OCI-LY7 (cell line): ENCODE measurements at regions not wholly inside any gene's neighbourhood (a gene's known extent, or its start where the extent isn't known, plus 50 kb on each side); places are given as distances from the start of the nearest gene placed in this dataset.

ENCODE experiments used
- BruUV-seq: library from RNA; stranded (reverse); fragments of 400-500 nt; replicated peaks from 2 replicates; lab custom pipeline; 2021; lab: Mats Ljungman, UMichigan
- CTCF ChIA-PET: fragments of 300-600 bp; sonication (Branson Sonifier 250); formaldehyde crosslinking; loops from one replicate; lab custom pipeline; 2022; ENCODE audit warnings: antibody characterized with exemption; ENCODE audit not compliant: unreplicated experiment; lab: Charles Lee
- POLR2A ChIA-PET: fragments of 300-600 bp; sonication (Branson Sonifier 250); formaldehyde crosslinking; loops from one replicate; lab custom pipeline; 2022; ENCODE audit warnings: antibody characterized with exemption; lab: Charles Lee
- DNase-seq: peaks from one replicate; pipeline ENCODE4 v3.0.0-alpha.2; 2015; ENCODE audit warnings: low spot score
- H2AFZ ChIP-seq: fragments of 200-600 bp; sonication (generic), shearing (Covaris generic); 2 replicates; pipeline ENCODE4 v1.6.1; 2014; ENCODE audit warnings: mild to moderate bottlenecking, antibody characterized with exemption, low read length, moderate library complexity
- H3K27ac ChIP-seq: fragments of 200-600 bp; sonication (generic); 2 replicates; pipeline ENCODE4 v1.5.1; 2014; ENCODE audit warnings: mixed run types, low read depth, mild to moderate bottlenecking, moderate library complexity, low read length, inconsistent platforms; ENCODE audit not compliant: poor library complexity, severe bottlenecking
- H3K36me3 ChIP-seq: fragments of 200-600 bp; sonication (generic); 2 replicates; pipeline ENCODE4 v1.6.1; 2014; ENCODE audit warnings: mild to moderate bottlenecking, antibody characterized with exemption, low read length, moderate library complexity, mixed read lengths; ENCODE audit not compliant: insufficient read depth
- H3K4me1 ChIP-seq: fragments of 200-600 bp; sonication (generic); 2 replicates; pipeline ENCODE4 v1.5.1; 2014; ENCODE audit warnings: mild to moderate bottlenecking, low read length; ENCODE audit not compliant: insufficient read depth, poor library complexity, severe bottlenecking
- H3K4me2 ChIP-seq: fragments of 200-600 bp; sonication (generic); 2 replicates; pipeline ENCODE4 v1.6.1; 2014; ENCODE audit warnings: mild to moderate bottlenecking, low read length
- H3K4me3 ChIP-seq: fragments of 200-600 bp; sonication (generic); 2 replicates; pipeline ENCODE4 v1.5.1; 2014; ENCODE audit warnings: mild to moderate bottlenecking, low read depth, low read length; ENCODE audit not compliant: poor library complexity, severe bottlenecking
- H3K79me2 ChIP-seq: fragments of 200-600 bp; sonication (generic); 2 replicates; pipeline ENCODE4 v1.6.1; 2016; ENCODE audit warnings: low read depth, mild to moderate bottlenecking, low read length, moderate library complexity, mixed read lengths; ENCODE audit not compliant: insufficient read depth
- H3K9me2 ChIP-seq: fragments of 200-600 bp; sonication (generic); 2 replicates; pipeline ENCODE4 v1.6.1; 2016; ENCODE audit warnings: mild to moderate bottlenecking, low read length, mixed read lengths; ENCODE audit not compliant: insufficient read depth
- H3K9me3 ChIP-seq: fragments of 200-600 bp; sonication (generic); 2 replicates; pipeline ENCODE4 v1.6.1; 2014; ENCODE audit warnings: mild to moderate bottlenecking, mixed run types, low read length, mixed read lengths
- H4K20me1 ChIP-seq: fragments of 200-600 bp; sonication (generic); 2 replicates; pipeline ENCODE4 v1.6.1; 2014; ENCODE audit warnings: mild to moderate bottlenecking, antibody characterized with exemption, low read length, moderate library complexity, mixed read lengths; ENCODE audit not compliant: insufficient read depth
- EZH2phosphoT487 ChIP-seq: fragments of 200-600 bp; sonication (generic); IDR thresholded peaks from 2 replicates; pipeline ENCODE4 v1.6.1; 2018; ENCODE audit warnings: low read depth, borderline replicate concordance, mild to moderate bottlenecking, mixed run types, antibody characterized with exemption, low read length, moderate library complexity, mixed read lengths
- intact Hi-C: fragments of 100-400 bp; cut with micrococcal nuclease; formaldehyde crosslinking; loops from one replicate; pipeline ENCODE4 v1.10.0; 2022; ENCODE audit not compliant: unreplicated experiment
- TF ChIP-seq, protein P1 (sequence below): fragments of 200-600 bp; sonication (generic); conservative IDR thresholded peaks from 2 replicates; pipeline ENCODE4 v1.5.1; 2014; ENCODE audit warnings: mild to moderate bottlenecking, antibody characterized with exemption, low read length, moderate library complexity, mixed read lengths

DNA sequence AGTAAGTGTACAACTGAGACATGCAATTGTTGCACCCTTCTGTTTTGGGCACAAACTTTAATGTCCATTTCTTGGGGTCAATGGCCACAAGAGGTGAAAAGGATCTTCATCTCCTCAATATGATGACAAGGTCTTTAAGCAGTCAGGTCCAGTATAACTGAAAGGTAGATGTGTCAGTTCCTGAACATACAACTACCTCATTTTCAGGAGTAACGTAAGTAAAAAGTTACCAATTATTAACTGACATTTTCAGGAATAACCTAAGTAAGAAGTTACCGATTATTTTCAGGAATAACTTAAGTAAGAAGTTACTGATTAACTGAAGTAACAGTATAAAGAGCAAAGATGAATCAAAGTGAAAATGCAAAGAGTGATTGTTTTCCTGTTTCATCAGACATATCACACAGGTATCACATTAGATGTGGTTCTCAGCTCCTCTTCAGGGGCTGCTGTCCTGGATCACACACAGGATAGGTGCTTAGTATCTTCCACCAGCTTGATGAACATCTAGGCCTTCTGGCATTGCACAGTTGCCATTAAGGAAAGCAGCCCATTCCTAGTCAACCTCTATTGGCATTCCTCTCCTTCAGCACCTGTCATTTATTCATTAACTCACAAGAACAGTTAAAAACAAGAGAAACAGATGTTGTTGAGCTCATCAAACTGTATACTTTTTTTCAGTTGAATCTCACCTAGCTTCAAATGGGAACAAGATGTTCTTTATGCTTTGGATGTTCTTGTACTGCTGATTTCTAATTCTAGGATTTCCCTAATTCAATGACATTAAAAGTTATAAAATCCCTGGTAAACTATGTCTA is 200.0 kb downstream of the FOXG1 start:
- no peaks in the 10 kb centered on the region for H3K4me1 ChIP-seq
- no peak overlapping the region for H3K4me3 ChIP-seq
- no peaks in the 10 kb centered on the region for H3K79me2 ChIP-seq
- H2AFZ ChIP-seq, result no peak overlapping the region
- CTCF ChIA-PET, result no interaction called here
- no peaks in the 10 kb centered on the region for H3K36me3 ChIP-seq
- intact Hi-C loops, result no loop called here
- H3K9me3 ChIP-seq, result 0 out of 2 replicates have a peak, but pooled peaks cover 9% of the 10 kb centered on the region
- POLR2A ChIA-PET, result interaction anchor here (0.7 kb wide), 1 partner anchor 26 kb away, joined by 3 read pairs; no protein-coding TSS in a partner anchor
- no peak overlapping the region for H3K27ac ChIP-seq
- BruUV-seq, result no TSS peak
- no peak overlapping the region for H3K4me2 ChIP-seq
- TF ChIP-seq, protein P1, sequence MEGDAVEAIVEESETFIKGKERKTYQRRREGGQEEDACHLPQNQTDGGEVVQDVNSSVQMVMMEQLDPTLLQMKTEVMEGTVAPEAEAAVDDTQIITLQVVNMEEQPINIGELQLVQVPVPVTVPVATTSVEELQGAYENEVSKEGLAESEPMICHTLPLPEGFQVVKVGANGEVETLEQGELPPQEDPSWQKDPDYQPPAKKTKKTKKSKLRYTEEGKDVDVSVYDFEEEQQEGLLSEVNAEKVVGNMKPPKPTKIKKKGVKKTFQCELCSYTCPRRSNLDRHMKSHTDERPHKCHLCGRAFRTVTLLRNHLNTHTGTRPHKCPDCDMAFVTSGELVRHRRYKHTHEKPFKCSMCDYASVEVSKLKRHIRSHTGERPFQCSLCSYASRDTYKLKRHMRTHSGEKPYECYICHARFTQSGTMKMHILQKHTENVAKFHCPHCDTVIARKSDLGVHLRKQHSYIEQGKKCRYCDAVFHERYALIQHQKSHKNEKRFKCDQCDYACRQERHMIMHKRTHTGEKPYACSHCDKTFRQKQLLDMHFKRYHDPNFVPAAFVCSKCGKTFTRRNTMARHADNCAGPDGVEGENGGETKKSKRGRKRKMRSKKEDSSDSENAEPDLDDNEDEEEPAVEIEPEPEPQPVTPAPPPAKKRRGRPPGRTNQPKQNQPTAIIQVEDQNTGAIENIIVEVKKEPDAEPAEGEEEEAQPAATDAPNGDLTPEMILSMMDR, result no peak
- TF ChIP-seq EZH2phosphoT487, result no peak
- no peaks in the 10 kb centered on the region for H4K20me1 ChIP-seq
- no peak for DNase-seq
- no peaks in the 10 kb centered on the region for H3K9me2 ChIP-seq

DNA sequence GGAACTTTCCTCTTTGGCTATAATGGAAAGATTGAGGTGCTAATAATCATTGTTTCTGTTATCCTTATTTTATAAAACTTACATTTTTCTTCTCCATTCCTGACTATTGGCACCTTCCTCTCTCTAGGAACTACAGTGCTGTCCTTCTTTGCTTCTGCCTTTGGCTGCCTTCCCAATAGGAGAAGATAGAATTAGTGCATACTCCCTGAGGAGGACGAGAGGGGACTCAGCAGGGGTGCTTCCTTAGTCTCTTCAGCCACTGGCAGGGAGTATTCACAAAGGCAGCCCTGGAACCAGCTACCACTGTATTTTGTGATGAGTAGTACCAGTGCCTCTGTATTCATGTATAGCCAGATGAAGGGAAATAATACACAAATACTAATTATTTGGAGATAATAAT is 208.5 kb downstream of the FOXG1 start:
- 0 out of 2 replicates have a peak, but pooled peaks cover 28% of the 10 kb centered on the region for H3K9me3 ChIP-seq
- H3K4me2 ChIP-seq, result no peak overlapping the region
- ChIA-PET POLR2A (interaction anchor here (0.7 kb wide), 1 partner anchor 294 kb away, joined by 3 read pairs; no protein-coding TSS in a partner anchor), CTCF (no interaction called here)
- H3K9me2 ChIP-seq, result no peaks in the 10 kb centered on the region
- no peak overlapping the region for H3K27ac ChIP-seq
- DNase-seq, result no peak
- H3K4me3 ChIP-seq, result no peak overlapping the region
- BruUV-seq, result no TSS peak
- TF ChIP-seq, protein P1, result no peak
- TF ChIP-seq EZH2phosphoT487, result no peak
- no peak overlapping the region for H2AFZ ChIP-seq
- H3K79me2 ChIP-seq, result no peaks in the 10 kb centered on the region
- H3K4me1 ChIP-seq, result no peaks in the 10 kb centered on the region
- H3K36me3 ChIP-seq, result no peaks in the 10 kb centered on the region
- intact Hi-C loops, result no loop called here
- H4K20me1 ChIP-seq, result no peaks in the 10 kb centered on the region

DNA sequence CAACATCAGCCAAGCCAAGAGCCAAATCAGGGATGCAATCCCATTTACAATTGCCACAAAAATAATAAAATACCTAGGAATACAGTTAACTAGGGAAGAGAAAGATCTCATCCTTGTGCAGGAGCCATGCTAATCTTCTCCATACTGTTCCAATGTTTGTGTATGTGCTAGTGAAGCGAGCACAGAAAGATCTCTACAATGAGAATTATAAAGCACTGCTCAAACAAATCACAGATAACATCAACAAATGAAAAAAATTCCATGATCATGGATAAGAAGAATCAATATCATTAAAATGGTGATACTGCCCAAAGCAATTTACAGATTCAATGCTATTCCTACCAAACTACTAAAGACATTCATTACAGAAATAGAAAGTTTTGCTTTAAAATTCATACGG is 215.6 kb downstream of the FOXG1 start:
- H3K4me2 ChIP-seq, result no peak overlapping the region
- H3K9me3 ChIP-seq, result 0 out of 2 replicates have a peak, but pooled peaks cover 17% of the 10 kb centered on the region
- ChIA-PET CTCF (no interaction called here), POLR2A (no interaction called here)
- no peaks in the 10 kb centered on the region for H3K4me1 ChIP-seq
- intact Hi-C loops, result no loop called here
- BruUV-seq, result no TSS peak
- no peaks in the 10 kb centered on the region for H3K79me2 ChIP-seq
- H2AFZ ChIP-seq, result no peak overlapping the region
- DNase-seq, result no peak
- no peak overlapping the region for H3K27ac ChIP-seq
- no peaks in the 10 kb centered on the region for H3K36me3 ChIP-seq
- TF ChIP-seq, protein P1, result no peak
- TF ChIP-seq EZH2phosphoT487, result no peak
- H3K9me2 ChIP-seq, result no peaks in the 10 kb centered on the region
- H4K20me1 ChIP-seq, result no peaks in the 10 kb centered on the region
- H3K4me3 ChIP-seq, result no peak overlapping the region
